ENCODE measurements at regions not wholly inside any gene's neighbourhood (a gene's known extent, or its start where the extent isn't known, plus 50 kb on each side); places are given as distances from the start of the nearest gene placed in this dataset.

GRCh38 chr15:47360305-47360704 lies 357.0 kb upstream of the SEMA6D start:
- TF ChIP-seq TAF1 (IDR thresholded peaks at IDR 0.05; ENCODE audit: borderline replicate concordance, insufficient read depth, low read length) (no peak), SIN3A (IDR thresholded peaks at IDR 0.05; ENCODE audit: borderline replicate concordance, insufficient read depth, low read length) (no peak), POLR2AphosphoS5 (IDR thresholded peaks at IDR 0.05; ENCODE audit: low read depth, low read length) (no peak), FOXP2 (optimal IDR thresholded peaks at IDR 0.05; ENCODE audit: borderline replicate concordance, extremely low read depth, extremely low read length, insufficient read depth) (no peak), REST (IDR thresholded peaks at IDR 0.05; ENCODE audit: insufficient read depth in 1 of 2, low read depth in 2 of 2, low read length in 2 of 2) (no peak)

GRCh38 chr15:47362118-47362905 lies 355.0 kb upstream of the SEMA6D start:
- TF ChIP-seq SIN3A (IDR thresholded peaks at IDR 0.05; ENCODE audit: borderline replicate concordance, insufficient read depth, low read length) (no peak), POLR2AphosphoS5 (IDR thresholded peaks at IDR 0.05; ENCODE audit: low read depth, low read length) (no peak), TAF1 (IDR thresholded peaks at IDR 0.05; ENCODE audit: borderline replicate concordance, insufficient read depth, low read length) (no peak), REST (IDR thresholded peaks at IDR 0.05; ENCODE audit: insufficient read depth in 1 of 2, low read depth in 2 of 2, low read length in 2 of 2) (no peak), FOXP2 (optimal IDR thresholded peaks at IDR 0.05; ENCODE audit: borderline replicate concordance, extremely low read depth, extremely low read length, insufficient read depth) (no peak)

GRCh38 chr15:47363653-47364052 lies 353.7 kb upstream of the SEMA6D start:
- TF ChIP-seq FOXP2 (optimal IDR thresholded peaks at IDR 0.05; ENCODE audit: borderline replicate concordance, extremely low read depth, extremely low read length, insufficient read depth) (no peak), POLR2AphosphoS5 (IDR thresholded peaks at IDR 0.05; ENCODE audit: low read depth, low read length) (no peak), TAF1 (IDR thresholded peaks at IDR 0.05; ENCODE audit: borderline replicate concordance, insufficient read depth, low read length) (no peak), REST (IDR thresholded peaks at IDR 0.05; ENCODE audit: insufficient read depth in 1 of 2, low read depth in 2 of 2, low read length in 2 of 2) (no peak), SIN3A (IDR thresholded peaks at IDR 0.05; ENCODE audit: borderline replicate concordance, insufficient read depth, low read length) (no peak)

GRCh38 chr15:47364230-47365141 lies 352.8 kb upstream of the SEMA6D start:
- TF ChIP-seq SIN3A (IDR thresholded peaks at IDR 0.05; ENCODE audit: borderline replicate concordance, insufficient read depth, low read length) (no peak), FOXP2 (optimal IDR thresholded peaks at IDR 0.05; ENCODE audit: borderline replicate concordance, extremely low read depth, extremely low read length, insufficient read depth) (no peak), TAF1 (IDR thresholded peaks at IDR 0.05; ENCODE audit: borderline replicate concordance, insufficient read depth, low read length) (no peak), REST (IDR thresholded peaks at IDR 0.05; ENCODE audit: insufficient read depth in 1 of 2, low read depth in 2 of 2, low read length in 2 of 2) (no peak), POLR2AphosphoS5 (IDR thresholded peaks at IDR 0.05; ENCODE audit: low read depth, low read length) (no peak)
